DMS53 treated with DMSO at 0.1 percent for 48 hours (cell line): ENCODE measurements at regions not wholly inside any gene's neighbourhood (a gene's known extent, or its start where the extent isn't known, plus 50 kb on each side); places are given as distances from the start of the nearest gene placed in this dataset.
"Not testable (repeated sequence)": the region's sequence is repeated elsewhere in the genome, so short reads cannot be mapped to it uniquely, and the experiment has no call there.

ENCODE experiments used
- DNase-seq: peaks from one replicate; lab custom pipeline; 2025; ENCODE audit not compliant: unreplicated experiment; lab: John Stamatoyannopoulos, UW

- no peak for DNase-seq
Observed at GRCh38 chr5:67989456-67989855, 226.1 kb upstream of the PIK3R1 start.

- DNase-seq, result no peak
Observed at GRCh38 chr5:67986761-67987160, 228.8 kb upstream of the PIK3R1 start.

GRCh38 chr5:67985686-67986387 is 229.7 kb upstream of the PIK3R1 start:
- DNase-seq, result no peak

- no peak for DNase-seq
Observed at GRCh38 chr5:67984546-67984945, 231.0 kb upstream of the PIK3R1 start.

GRCh38 chr5:67983251-67984110 is 232.1 kb upstream of the PIK3R1 start:
- DNase-seq, result no peak

- DNase-seq, result not testable (repeated sequence)
Observed at GRCh38 chr5:67982160-67982559, 233.4 kb upstream of the PIK3R1 start.

GRCh38 chr5:67978171-67978570 is 237.4 kb upstream of the PIK3R1 start:
- DNase-seq, result no peak

GRCh38 chr5:67976891-67977601 is 238.5 kb upstream of the PIK3R1 start:
- DNase-seq, result no peak

GRCh38 chr5:67976181-67976580 is 239.4 kb upstream of the PIK3R1 start:
- no peak for DNase-seq

- no peak for DNase-seq
Observed at GRCh38 chr5:67974471-67974870, 241.1 kb upstream of the PIK3R1 start.

GRCh38 chr5:67974054-67974453 is 241.5 kb upstream of the PIK3R1 start:
- DNase-seq, result no peak

- DNase-seq, result no peak
Observed at GRCh38 chr5:67971971-67972821, 243.4 kb upstream of the PIK3R1 start.

GRCh38 chr5:67971223-67971830 is 244.2 kb upstream of the PIK3R1 start:
- no peak for DNase-seq

GRCh38 chr5:67969631-67970030 is 245.9 kb upstream of the PIK3R1 start:
- no peak for DNase-seq

GRCh38 chr5:67969176-67969575 is 246.4 kb upstream of the PIK3R1 start:
- no peak for DNase-seq

- no peak for DNase-seq
Observed at GRCh38 chr5:67966712-67967111, 248.8 kb upstream of the PIK3R1 start.

- DNase-seq, result no peak
Observed at GRCh38 chr5:67964619-67965018, 250.9 kb upstream of the PIK3R1 start.

- peak; percentile 16 for DNase-seq
Observed at GRCh38 chr5:67963789-67964519, 251.6 kb upstream of the PIK3R1 start.

- no peak for DNase-seq
Observed at GRCh38 chr5:67960939-67961338, 254.6 kb upstream of the PIK3R1 start.

- no peak for DNase-seq
Observed at GRCh38 chr5:67957374-67957773, 258.2 kb upstream of the PIK3R1 start.
